ENCODE measurements at regions not wholly inside any gene's neighbourhood (a gene's known extent, or its start where the extent isn't known, plus 50 kb on each side); places are given as distances from the start of the nearest gene placed in this dataset.

DNA sequence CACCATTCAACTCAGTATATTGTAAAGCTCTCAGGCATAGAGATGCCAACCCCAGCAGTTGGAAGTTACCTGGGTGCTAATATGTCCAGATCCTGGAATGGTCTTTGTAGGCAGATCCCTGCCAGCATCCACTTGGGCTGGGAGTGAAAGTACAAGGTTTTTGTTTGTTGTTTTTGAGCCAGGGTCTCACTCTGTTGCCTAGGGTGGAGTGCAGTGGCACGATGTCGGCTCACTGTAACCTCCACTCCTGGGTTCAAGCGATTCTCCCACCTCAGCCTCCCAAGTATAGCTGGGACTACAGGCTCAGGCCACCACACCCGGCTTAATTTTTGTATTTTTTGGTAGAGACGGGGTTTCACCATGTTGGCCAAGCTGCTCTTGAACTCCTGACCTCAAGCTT lies 177.6 kb downstream of the IRF8 start:
- TF ChIP-seq ELF4 (IDR thresholded peaks at IDR 0.05): no peak
- no peak for TF ChIP-seq FOXK2 (IDR thresholded peaks at IDR 0.05)
- TF ChIP-seq FOXM1 (IDR thresholded peaks at IDR 0.05; ENCODE audit: borderline replicate concordance): no peak
- TF ChIP-seq, protein P1, sequence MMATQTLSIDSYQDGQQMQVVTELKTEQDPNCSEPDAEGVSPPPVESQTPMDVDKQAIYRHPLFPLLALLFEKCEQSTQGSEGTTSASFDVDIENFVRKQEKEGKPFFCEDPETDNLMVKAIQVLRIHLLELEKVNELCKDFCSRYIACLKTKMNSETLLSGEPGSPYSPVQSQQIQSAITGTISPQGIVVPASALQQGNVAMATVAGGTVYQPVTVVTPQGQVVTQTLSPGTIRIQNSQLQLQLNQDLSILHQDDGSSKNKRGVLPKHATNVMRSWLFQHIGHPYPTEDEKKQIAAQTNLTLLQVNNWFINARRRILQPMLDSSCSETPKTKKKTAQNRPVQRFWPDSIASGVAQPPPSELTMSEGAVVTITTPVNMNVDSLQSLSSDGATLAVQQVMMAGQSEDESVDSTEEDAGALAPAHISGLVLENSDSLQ (IDR thresholded peaks at IDR 0.05): no peak
- no peak for TF ChIP-seq SP1 (IDR thresholded peaks at IDR 0.05)
- no peak for TF ChIP-seq ARNT (IDR thresholded peaks at IDR 0.05)
- TF ChIP-seq ZNF384 (IDR thresholded peaks at IDR 0.05): no peak
- TF ChIP-seq TARDBP (IDR thresholded peaks at IDR 0.05): no peak
- TF ChIP-seq SUZ12 (IDR thresholded peaks at IDR 0.05): no peak
- TF ChIP-seq NFRKB (IDR thresholded peaks at IDR 0.05): no peak
- TF ChIP-seq FOXA1 (IDR thresholded peaks at IDR 0.05): no peak
- TF ChIP-seq L3MBTL2 (conservative IDR thresholded peaks at IDR 0.05): no peak
- no peak for TF ChIP-seq HDGF (IDR thresholded peaks at IDR 0.05; ENCODE audit: borderline replicate concordance)
- no peak for TF ChIP-seq BHLHE40 (IDR thresholded peaks at IDR 0.05; ENCODE audit: borderline replicate concordance)
